SH-SY5Y (cell line): ENCODE measurements at regions not wholly inside any gene's neighbourhood (a gene's known extent, or its start where the extent isn't known, plus 50 kb on each side); places are given as distances from the start of the nearest gene placed in this dataset.

ENCODE experiments used
- GATA2 ChIP-seq: IDR thresholded peaks from 2 replicates; pipeline ENCODE4 v1.6.1; 2011; ENCODE audit warnings: mild to moderate bottlenecking, low read depth, low read length
- GATA3 ChIP-seq: IDR thresholded peaks from 2 replicates; pipeline ENCODE4 v1.6.1; 2011; ENCODE audit warnings: low read depth, mild to moderate bottlenecking, low read length, moderate library complexity

DNA sequence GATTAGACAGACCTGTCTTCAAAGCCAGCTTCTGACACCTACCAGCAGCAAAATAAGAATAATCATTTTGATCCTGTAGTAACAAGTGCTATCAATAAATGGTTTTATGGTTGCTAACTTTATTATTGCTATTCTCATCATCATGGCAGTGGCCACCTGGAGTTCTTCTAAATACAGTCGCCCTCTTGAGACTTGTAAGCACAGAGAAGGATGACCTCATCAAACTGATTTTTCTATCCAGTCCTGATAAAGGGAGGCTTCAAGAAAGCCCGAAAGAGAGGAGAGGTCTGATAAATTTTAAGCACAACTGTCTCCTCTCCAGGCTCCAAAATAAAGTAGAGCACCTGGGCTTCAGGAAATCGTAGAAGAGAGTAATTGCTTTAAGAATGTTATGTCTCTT lies 286.4 kb downstream of the USP46 start:
- TF ChIP-seq GATA3, result no peak
- no peak for TF ChIP-seq GATA2
